Fibroblast of skin of left quadriceps (primary cell): ENCODE measurements at regions not wholly inside any gene's neighbourhood (a gene's known extent, or its start where the extent isn't known, plus 50 kb on each side); places are given as distances from the start of the nearest gene placed in this dataset.

Experiments
- DNase-seq, 2 experiments: peaks; one replicate each; pipeline ENCODE4 v3.0.0-alpha.2; 2013; ENCODE audit warnings: low read depth in 2 of 2

DNA sequence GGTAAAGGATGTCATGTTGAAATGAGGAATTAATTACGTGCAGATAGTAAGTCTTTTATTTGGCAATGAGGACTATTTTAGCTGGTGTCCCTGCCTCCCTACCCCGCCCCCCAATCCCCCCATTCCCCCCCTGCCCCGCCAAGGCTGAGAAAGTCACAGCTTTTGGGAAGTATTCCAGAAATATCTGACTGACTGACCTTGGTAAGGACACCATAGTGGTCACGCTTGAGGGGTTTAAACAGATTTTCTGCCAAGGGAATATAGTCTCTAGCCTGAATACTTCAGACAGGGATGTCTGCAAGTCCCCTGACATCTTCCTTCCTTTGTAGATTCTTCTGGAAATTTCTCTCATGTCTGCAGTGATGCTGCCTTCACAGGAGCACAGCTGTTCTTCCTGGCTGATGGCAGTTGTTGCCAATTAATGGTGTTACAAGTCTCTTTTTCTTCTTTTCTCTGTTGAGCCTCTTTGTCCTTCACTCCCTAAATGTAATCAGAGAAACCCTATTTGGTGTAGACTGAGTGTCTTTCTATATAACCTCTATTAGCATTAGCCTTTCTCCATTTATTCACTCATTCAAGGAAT lies 53.7 kb upstream of the MGAT5 start:
- DNase-seq = no peak

DNA sequence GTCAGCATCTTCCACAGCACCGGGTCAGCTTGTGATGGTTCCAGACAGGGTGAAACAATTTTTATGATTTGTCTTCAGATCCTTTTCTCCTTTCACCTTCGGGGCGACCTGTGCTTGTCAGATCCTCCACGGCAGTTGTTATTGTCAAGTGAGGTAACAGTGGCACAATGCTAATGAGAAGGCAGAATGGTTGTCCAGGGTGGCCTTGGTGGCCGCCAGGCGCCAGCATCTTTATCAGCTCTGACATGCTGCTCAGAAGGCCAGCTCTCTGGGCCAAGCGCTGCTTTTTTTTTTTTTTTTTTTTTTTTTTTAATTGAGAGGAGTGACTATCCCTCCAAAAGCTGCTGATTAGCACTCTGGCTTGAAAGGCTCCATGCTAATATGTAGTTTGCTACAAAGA lies 52.3 kb upstream of the MGAT5 start:
- no peak for DNase-seq

DNA sequence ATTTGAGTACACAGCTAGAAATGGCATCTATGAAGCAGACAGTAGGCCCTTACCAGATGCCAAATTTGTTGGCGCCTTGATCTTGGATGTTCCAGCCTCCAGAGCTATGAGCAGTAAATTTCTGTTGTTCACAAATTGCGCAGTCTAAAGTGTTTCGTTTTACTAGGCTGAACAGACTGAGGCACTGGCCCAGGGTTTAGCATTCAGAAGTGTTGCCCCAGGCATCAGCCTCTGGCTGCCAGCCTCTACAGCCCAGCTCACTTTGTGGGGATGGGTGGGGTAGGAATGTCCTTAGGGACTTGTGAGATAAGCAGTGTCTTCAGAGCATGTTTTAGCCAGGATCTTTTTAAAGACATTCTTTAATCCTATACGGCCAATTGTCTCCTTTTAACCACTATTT lies 51.5 kb upstream of the MGAT5 start:
- no peak for DNase-seq

DNA sequence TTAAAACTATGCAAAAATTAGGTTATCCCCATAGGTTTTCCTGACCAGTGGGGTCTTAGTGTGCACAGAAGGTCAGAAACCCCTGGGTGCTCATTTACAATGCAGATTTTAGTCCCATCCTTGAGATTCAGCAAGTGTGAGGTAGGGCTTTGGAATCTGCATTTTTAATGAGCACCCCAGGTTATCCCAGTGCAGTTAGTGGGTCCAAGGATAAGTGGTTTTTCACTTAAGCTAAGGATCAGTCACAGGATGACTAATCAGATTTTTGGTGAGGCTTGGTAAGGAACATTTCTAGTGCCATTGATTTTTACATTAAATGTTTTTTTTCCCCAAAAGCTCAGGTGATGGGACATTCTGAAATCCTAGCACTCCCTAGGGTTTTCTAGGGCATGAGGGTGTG lies 50.7 kb upstream of the MGAT5 start:
- no peak for DNase-seq
